IMR-90 (cell line): ENCODE measurements at regions not wholly inside any gene's neighbourhood (a gene's known extent, or its start where the extent isn't known, plus 50 kb on each side); places are given as distances from the start of the nearest gene placed in this dataset.

ENCODE experiments used
- ATAC-seq: fragments of 200-7000 bp; cut with Tn5 transposase; 2 replicates; pipeline ENCODE4 v1.9.1; 2020; ENCODE audit warnings: low read depth, mild to moderate bottlenecking, moderate library complexity
- BruUV-seq: library from RNA; stranded (reverse); fragments of 400-500 nt; replicated peaks from 2 replicates; lab custom pipeline; 2021; lab: Mats Ljungman, UMichigan
- CTCF ChIA-PET: fragments of 300-600 bp; formaldehyde crosslinking; extraction: SDS; loops from one replicate; lab custom pipeline; 2021; ENCODE audit warnings: antibody characterized with exemption; lab: Yijun Ruan, JAX
- POLR2A ChIA-PET: fragments of 300-600 bp; sonication (Branson Sonifier 250); formaldehyde crosslinking; loops from one replicate; lab custom pipeline; 2022; ENCODE audit warnings: antibody characterized with exemption; ENCODE audit not compliant: unreplicated experiment; lab: Charles Lee
- DNase-seq: peaks from one replicate; pipeline ENCODE4 v3.0.0; 2013
- H2AFZ ChIP-seq: replicated peaks from 2 replicates; pipeline ENCODE3; 2013; ENCODE audit warnings: low read length, mild to moderate bottlenecking; ENCODE audit not compliant: poor library complexity
- H2AK5ac ChIP-seq: 2 replicates; pipeline ENCODE4 v1.6.1; 2013; ENCODE audit warnings: low read depth, low read length, inconsistent platforms
- H2AK9ac ChIP-seq: replicated peaks from 2 replicates; pipeline ENCODE3; 2013; ENCODE audit warnings: mild to moderate bottlenecking, low read depth, low read length, moderate library complexity; ENCODE audit not compliant: poor library complexity
- H2BK120ac ChIP-seq: 2 replicates; pipeline ENCODE4 v1.6.1; 2013; ENCODE audit warnings: low read depth, low read length, inconsistent platforms
- H2BK15ac ChIP-seq: 3 replicates; pipeline ENCODE4 v1.6.1; 2013; ENCODE audit warnings: low read depth, low read length, inconsistent platforms
- H2BK20ac ChIP-seq: 2 replicates; pipeline ENCODE4 v1.6.1; 2013; ENCODE audit warnings: low read depth, mild to moderate bottlenecking, inconsistent platforms, low read length, moderate library complexity
- H2BK5ac ChIP-seq: 2 replicates; pipeline ENCODE4 v1.6.1; 2013; ENCODE audit warnings: mild to moderate bottlenecking, low read depth, low read length, inconsistent platforms; ENCODE audit not compliant: poor library complexity, severe bottlenecking
- H3K14ac ChIP-seq: replicated peaks from 2 replicates; pipeline ENCODE4 v1.6.1; 2013; ENCODE audit warnings: low read depth, low read length, inconsistent platforms
- H3K18ac ChIP-seq: 2 replicates; pipeline ENCODE4 v1.6.1; 2013; ENCODE audit warnings: low read depth, low read length, control low read depth
- H3K23ac ChIP-seq: 2 replicates; pipeline ENCODE4 v1.6.1; 2013; ENCODE audit warnings: low read depth, low read length, inconsistent platforms
- H3K27ac ChIP-seq: 2 replicates; pipeline ENCODE4 v1.5.1; 2013; ENCODE audit warnings: mild to moderate bottlenecking, control low read depth, low read length; ENCODE audit not compliant: insufficient read depth
- H3K27me3 ChIP-seq: 2 replicates; pipeline ENCODE4 v1.6.1; 2013; ENCODE audit warnings: low read length; ENCODE audit not compliant: control insufficient read depth, insufficient read depth
- H3K36me3 ChIP-seq: 2 replicates; pipeline ENCODE4 v1.6.1; 2013; ENCODE audit warnings: low read length, mixed read lengths; ENCODE audit not compliant: control insufficient read depth, insufficient read depth
- H3K4ac ChIP-seq: 2 replicates; pipeline ENCODE4 v1.6.1; 2013; ENCODE audit warnings: low read depth, low read length, inconsistent platforms
- H3K4me1 ChIP-seq: 2 replicates; pipeline ENCODE4 v1.6.1; 2013; ENCODE audit warnings: low read length, mixed read lengths; ENCODE audit not compliant: control insufficient read depth, insufficient read depth
- H3K4me2 ChIP-seq: 2 replicates; pipeline ENCODE4 v1.6.1; 2013; ENCODE audit warnings: low read depth, mild to moderate bottlenecking, control low read depth, low read length, moderate library complexity
- H3K4me3 ChIP-seq: 2 replicates; pipeline ENCODE4 v1.5.1; 2013; ENCODE audit warnings: low read depth, mild to moderate bottlenecking, control low read depth, low read length, moderate library complexity; ENCODE audit not compliant: insufficient read depth
- H3K56ac ChIP-seq: 2 replicates; pipeline ENCODE4 v1.6.1; 2013; ENCODE audit warnings: low read length, inconsistent platforms; ENCODE audit not compliant: insufficient read depth; ENCODE audit errors: extremely low read depth
- H3K79me1 ChIP-seq, 2 experiments: 2 replicates each; pipeline ENCODE4 v1.6.1; 2013; ENCODE audit warnings: low read length in 2 of 2, inconsistent platforms in 1 of 2, low read depth in 1 of 2
- H3K9ac ChIP-seq: 2 replicates; pipeline ENCODE4 v1.6.1; 2013; ENCODE audit warnings: low read depth, low read length, control low read depth
- H3K9me1 ChIP-seq: 2 replicates; pipeline ENCODE4 v1.6.1; 2013; ENCODE audit warnings: low read length, inconsistent platforms; ENCODE audit not compliant: insufficient read depth
- H3K9me3 ChIP-seq: 2 replicates; pipeline ENCODE4 v1.6.1; 2013; ENCODE audit warnings: low read length; ENCODE audit not compliant: control insufficient read depth, insufficient read depth
- H4K20me1 ChIP-seq: 2 replicates; pipeline ENCODE4 v1.6.1; 2013; ENCODE audit warnings: low read length, inconsistent platforms; ENCODE audit not compliant: insufficient read depth
- H4K5ac ChIP-seq: 2 replicates; pipeline ENCODE4 v1.6.1; 2013; ENCODE audit warnings: mild to moderate bottlenecking, low read depth, low read length, control low read depth
- H4K8ac ChIP-seq, 2 experiments: 2 replicates each; pipeline ENCODE4 v1.6.1; 2013; ENCODE audit warnings: low read depth in 2 of 2, low read length in 2 of 2, control low read depth in 1 of 2, inconsistent platforms in 1 of 2
- H4K91ac ChIP-seq: 2 replicates; pipeline ENCODE4 v1.6.1; 2013; ENCODE audit warnings: low read depth, low read length, inconsistent platforms; ENCODE audit not compliant: insufficient read depth
- BHLHE40 ChIP-seq: fragments of 150-350 bp; IDR thresholded peaks from 2 replicates; pipeline ENCODE4 v1.6.1; 2016; ENCODE audit warnings: mild to moderate bottlenecking, low read depth, low read length
- CEBPB ChIP-seq: IDR thresholded peaks from 2 replicates; pipeline ENCODE4 v1.6.1; 2012; ENCODE audit warnings: low read depth, low read length, improper control_type of control experiment
- CHD1 ChIP-seq: IDR thresholded peaks from 2 replicates; pipeline ENCODE4 v1.6.1; 2012; ENCODE audit warnings: low read depth, low read length, improper control_type of control experiment
- ELK1 ChIP-seq: fragments of 150-350 bp; IDR thresholded peaks from 2 replicates; pipeline ENCODE4 v1.6.1; 2016; ENCODE audit warnings: low read depth, mild to moderate bottlenecking, low read length, moderate library complexity, borderline replicate concordance
- FOS ChIP-seq: fragments of 150-350 bp; IDR thresholded peaks from 2 replicates; pipeline ENCODE4 v1.6.1; 2016; ENCODE audit warnings: low read depth, low read length
- MAFK ChIP-seq: IDR thresholded peaks from 2 replicates; pipeline ENCODE4 v1.6.1; 2012; ENCODE audit warnings: low read depth, low read length, improper control_type of control experiment
- MXI1 ChIP-seq: IDR thresholded peaks from 2 replicates; pipeline ENCODE4 v1.6.1; 2012; ENCODE audit warnings: low read depth, mild to moderate bottlenecking, low read length, moderate library complexity, borderline replicate concordance
- RFX5 ChIP-seq: IDR thresholded peaks from 2 replicates; pipeline ENCODE4 v1.8.0; 2012; ENCODE audit warnings: low read depth, mild to moderate bottlenecking, low read length, moderate library complexity
- SMC3 ChIP-seq: fragments of 150-350 bp; IDR thresholded peaks from 2 replicates; pipeline ENCODE4 v1.6.1; 2016; ENCODE audit warnings: low read depth, mild to moderate bottlenecking, antibody characterized with exemption, low read length, moderate library complexity
- USF2 ChIP-seq: fragments of 150-350 bp; IDR thresholded peaks from 2 replicates; pipeline ENCODE4 v1.6.1; 2017; ENCODE audit warnings: mild to moderate bottlenecking, antibody characterized with exemption, low read length, low read depth
- WGBS, 2 experiments: methylation state at CpG; one replicate each; pipeline versions ENCODE4 v1.1.5 to v1.1.7; 2013; ENCODE audit warnings: missing lambda C conversion rate in 2 of 2; ENCODE audit not compliant: insufficient read length in 1 of 2; ENCODE audit errors: extremely low coverage in 2 of 2; 5-methylcytosine and 5-hydroxymethylcytosine counted together
- dilution Hi-C: fragments of 300-500 bp; cut with HindIII; formaldehyde crosslinking; loops from one replicate; pipeline ENCODE4 v1.14.3; 2018; ENCODE audit warnings: low sequenced_read_pairs; ENCODE audit not compliant: unreplicated experiment
- in situ Hi-C: fragments of 300-500 bp; cut with MboI; formaldehyde crosslinking; loops from 3 replicates; pipeline ENCODE4 v1.14.3; 2019; ENCODE audit warnings: low sequenced_read_pairs, inconsistent platforms, mixed read lengths
- intact Hi-C: fragments of 100-400 bp; cut with micrococcal nuclease; formaldehyde crosslinking; loops from 2 replicates; pipeline ENCODE4 v1.10.0; 2022

DNA sequence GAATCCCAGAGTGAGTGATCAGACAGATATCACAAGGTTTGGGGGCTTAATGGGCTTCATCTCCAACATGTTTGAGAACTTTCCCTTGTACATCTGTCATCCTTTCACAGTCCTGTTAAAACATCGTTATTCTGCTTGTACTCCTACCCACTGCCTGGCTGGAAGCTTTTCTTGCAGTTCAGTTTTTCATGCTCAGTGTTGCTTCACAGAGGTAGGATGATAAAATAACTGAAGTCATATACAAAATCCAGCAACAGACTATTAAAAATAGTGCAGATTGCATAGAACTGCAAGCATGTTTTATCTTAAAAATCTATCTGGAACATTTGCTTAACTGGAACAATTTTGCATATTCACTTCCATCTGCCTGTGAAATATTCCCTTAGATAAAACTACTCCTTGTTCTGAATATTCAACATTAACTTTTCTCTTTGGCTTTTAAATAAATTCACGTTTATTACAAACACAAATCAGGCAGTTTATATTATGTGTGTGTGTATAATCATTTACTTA lies 579.6 kb upstream of the IGFBP7 start:
- no peak overlapping the region for H4K91ac ChIP-seq
- H2BK15ac ChIP-seq, result no peak overlapping the region
- H3K79me1 ChIP-seq, result no peaks in the 10 kb centered on the region
- H3K9ac ChIP-seq, result no peak overlapping the region
- H2AK5ac ChIP-seq, result no peak overlapping the region
- H2BK120ac ChIP-seq, result no peak overlapping the region
- no peak overlapping the region for H3K4me2 ChIP-seq
- DNase-seq (no peak), ATAC-seq (no peak)
- BruUV-seq, result no TSS peak
- H4K5ac ChIP-seq, result no peak overlapping the region
- no peak overlapping the region for H2BK20ac ChIP-seq
- H3K9me1 ChIP-seq, result no peaks in the 10 kb centered on the region
- no peaks in the 10 kb centered on the region for H3K27me3 ChIP-seq
- no peaks in the 10 kb centered on the region for H3K4me1 ChIP-seq
- TF ChIP-seq SMC3, result no peak
- no peak for TF ChIP-seq ELK1
- no peak for TF ChIP-seq MXI1
- no peak for TF ChIP-seq BHLHE40
- TF ChIP-seq MAFK, result no peak
- no peak for TF ChIP-seq CEBPB
- no peak for TF ChIP-seq FOS
- no peak for TF ChIP-seq CHD1
- TF ChIP-seq USF2, result no peak
- no peak for TF ChIP-seq RFX5
- H2AK9ac ChIP-seq, result no peak overlapping the region
- in situ Hi-C loops (no loop called here), intact Hi-C loops (no loop called here), dilution Hi-C loops (no loop called here)
- no peak overlapping the region for H3K4ac ChIP-seq
- ChIA-PET CTCF (no interaction called here), POLR2A (no interaction called here)
- H2AFZ ChIP-seq, result no peak overlapping the region
- H4K8ac ChIP-seq, result no peak overlapping the region
- no peak overlapping the region for H2BK5ac ChIP-seq
- no peak overlapping the region for H3K18ac ChIP-seq
- no peaks in the 10 kb centered on the region; the same call in 1 of the 2 replicates for H3K9me3 ChIP-seq
- H3K27ac ChIP-seq, result no peak overlapping the region
- H3K36me3 ChIP-seq, result no peaks in the 10 kb centered on the region
- WGBS, 2 experiments, result no CpG with 5 or more reads among the region's 2 CpGs
- H3K4me3 ChIP-seq, result no peak overlapping the region
- no peak overlapping the region for H3K56ac ChIP-seq
- H3K14ac ChIP-seq, result no peak overlapping the region
- H3K23ac ChIP-seq, result no peak overlapping the region
- H4K20me1 ChIP-seq, result no peaks in the 10 kb centered on the region
